Ammon's horn (tissue), 1 donor: ENCODE measurements at regions not wholly inside any gene's neighbourhood (a gene's known extent, or its start where the extent isn't known, plus 50 kb on each side); places are given as distances from the start of the nearest gene placed in this dataset.

Source experiments
- DNase-seq: peaks from one replicate; pipeline ENCODE4 v3.0.0-alpha.2; 2016; ENCODE audit warnings: low spot score

- DNase-seq = no peak
Observed at GRCh38 chr2:5990086-5990485, 297.9 kb downstream of the SOX11 start.

- peak; percentile 41 for DNase-seq
Observed at GRCh38 chr2:5991305-5991968, 299.3 kb downstream of the SOX11 start.

GRCh38 chr2:5995832-5996231 is 303.6 kb downstream of the SOX11 start:
- DNase-seq = no peak

GRCh38 chr2:6008186-6008585 is 316.0 kb downstream of the SOX11 start:
- DNase-seq = peak; percentile 14

- DNase-seq = no peak
Observed at GRCh38 chr2:6008726-6009125, 316.5 kb downstream of the SOX11 start.

GRCh38 chr2:6010163-6010562 is 318.0 kb downstream of the SOX11 start:
- DNase-seq = no peak

- DNase-seq = no peak
Observed at GRCh38 chr2:6011921-6012320, 319.7 kb downstream of the SOX11 start.

GRCh38 chr2:6017736-6018286 is 325.6 kb downstream of the SOX11 start:
- DNase-seq = no peak

- DNase-seq = no peak
Observed at GRCh38 chr2:6024229-6024628, 332.0 kb downstream of the SOX11 start.

GRCh38 chr2:6024784-6025183 is 332.6 kb downstream of the SOX11 start:
- DNase-seq = no peak

- DNase-seq = no peak
Observed at GRCh38 chr2:6025391-6025790, 333.2 kb downstream of the SOX11 start.

GRCh38 chr2:6027066-6027465 is 334.9 kb downstream of the SOX11 start:
- no peak for DNase-seq

- no peak for DNase-seq
Observed at GRCh38 chr2:6031200-6031867, 339.1 kb downstream of the SOX11 start.

- no peak for DNase-seq
Observed at GRCh38 chr2:6036211-6036610, 344.0 kb downstream of the SOX11 start.

- no peak for DNase-seq
Observed at GRCh38 chr2:6043238-6043637, 351.1 kb downstream of the SOX11 start.

- DNase-seq = no peak
Observed at GRCh38 chr2:6052649-6053048, 360.5 kb downstream of the SOX11 start.

GRCh38 chr2:6053743-6054142 is 361.6 kb downstream of the SOX11 start:
- no peak for DNase-seq

GRCh38 chr2:6054161-6054671 is 362.0 kb downstream of the SOX11 start:
- no peak for DNase-seq

GRCh38 chr2:6060992-6061663 is 368.9 kb downstream of the SOX11 start:
- no peak for DNase-seq

- no peak for DNase-seq
Observed at GRCh38 chr2:6064757-6065156, 372.6 kb downstream of the SOX11 start.

GRCh38 chr2:6065703-6066102 is 373.5 kb downstream of the SOX11 start:
- no peak for DNase-seq

GRCh38 chr2:6067089-6067488 is 374.9 kb downstream of the SOX11 start:
- DNase-seq = no peak

GRCh38 chr2:6067806-6068205 is 375.6 kb downstream of the SOX11 start:
- DNase-seq = no peak
